HG03159 (cell line): ENCODE measurements at regions not wholly inside any gene's neighbourhood (a gene's known extent, or its start where the extent isn't known, plus 50 kb on each side); places are given as distances from the start of the nearest gene placed in this dataset.

Source experiments
- ATAC-seq: cut with Tn5 transposase; IDR thresholded peaks from one replicate; pipeline ENCODE4 v1.9.1; 2021; ENCODE audit warnings: mild to moderate bottlenecking, moderate library complexity; ENCODE audit not compliant: unreplicated experiment

DNA sequence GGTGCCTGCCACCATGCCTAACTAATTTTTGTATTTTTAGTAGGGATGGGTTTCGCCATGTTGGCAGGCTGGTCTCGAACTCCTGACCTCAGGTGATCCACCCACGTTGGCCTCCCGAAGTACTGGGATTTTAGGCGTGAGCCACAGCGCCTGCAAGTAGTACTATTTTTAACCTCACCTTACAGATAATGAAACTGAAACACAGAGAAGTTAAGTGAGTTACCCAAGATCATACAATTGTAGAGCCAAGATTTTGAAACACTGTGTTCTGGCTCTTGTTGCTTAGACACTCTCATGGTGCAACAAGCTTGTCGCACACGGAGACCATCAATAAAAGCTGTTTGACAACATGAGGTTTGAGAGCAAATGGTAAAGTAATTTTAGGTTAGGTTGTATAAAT is 159.1 kb upstream of the LMNTD1 start:
- ATAC-seq = peak; percentile 52

GRCh38 chr12:25713264-25713663 is 160.2 kb upstream of the LMNTD1 start:
- peak; percentile 99 for ATAC-seq

GRCh38 chr12:25714198-25714984 is 161.3 kb upstream of the LMNTD1 start:
- no peak for ATAC-seq

- no peak for ATAC-seq
These were observed 162.0 kb upstream of the LMNTD1 start for GRCh38 chr12:25715102-25715501.

- no peak for ATAC-seq
These were observed 163.8 kb upstream of the LMNTD1 start for GRCh38 chr12:25716842-25717241.

DNA sequence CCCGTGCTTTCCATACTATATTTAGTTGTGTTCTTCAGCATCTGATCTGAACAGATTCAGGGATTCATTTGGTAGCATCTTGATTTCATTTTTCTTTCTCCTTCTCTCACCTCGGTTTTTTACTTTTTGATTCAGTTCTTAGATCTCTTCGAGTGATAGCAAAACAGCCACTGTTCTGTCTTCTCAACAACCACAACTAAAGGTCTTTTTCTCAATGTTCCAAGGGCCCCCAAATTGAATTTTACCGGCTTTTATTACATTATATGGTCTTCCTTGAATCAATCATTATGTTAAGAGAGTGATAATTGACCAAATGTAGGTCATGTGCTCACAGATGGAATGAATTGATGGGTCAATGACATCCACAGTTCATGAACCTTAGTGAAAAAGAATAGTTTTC is 164.5 kb upstream of the LMNTD1 start:
- ATAC-seq = no peak

- no peak for ATAC-seq
These were observed 165.1 kb upstream of the LMNTD1 start for GRCh38 chr12:25718081-25718731.

DNA sequence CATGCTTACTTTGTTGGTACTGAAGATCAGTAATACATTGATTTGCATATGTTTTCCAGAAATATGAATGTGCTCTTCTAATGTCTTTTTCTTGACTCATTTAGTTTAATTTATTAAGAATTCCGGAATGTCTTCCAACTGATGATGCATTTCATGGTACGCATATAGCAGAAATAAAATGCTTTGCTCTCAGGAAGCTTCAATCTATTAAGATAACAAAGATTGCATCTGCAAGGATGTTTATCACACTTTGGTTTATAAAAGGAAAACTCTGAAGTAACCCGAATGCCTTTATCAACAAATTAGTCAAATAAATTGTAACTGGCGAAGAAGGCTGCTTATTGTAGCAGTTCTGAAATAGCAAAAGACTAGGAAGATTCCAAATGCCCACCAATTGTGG is 166.4 kb upstream of the LMNTD1 start:
- ATAC-seq = no peak

DNA sequence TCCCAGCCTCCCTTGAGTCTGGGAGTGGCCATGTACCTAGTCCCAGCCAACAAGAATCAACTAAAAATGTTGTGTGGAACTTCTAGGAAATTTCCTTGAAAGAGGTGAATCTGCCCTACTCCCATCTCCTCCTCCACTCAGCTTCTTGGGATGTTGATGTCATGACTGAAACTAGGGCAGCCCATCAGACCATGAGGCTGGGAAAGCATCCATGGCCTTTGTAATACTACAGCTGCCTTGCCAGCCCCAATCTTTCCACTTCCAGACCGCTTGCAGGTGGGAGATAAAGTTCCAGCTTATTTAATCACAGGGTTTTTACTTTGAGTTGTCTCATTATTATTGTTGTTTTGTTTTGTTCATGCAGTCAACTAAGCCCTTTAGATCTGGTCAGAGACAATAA is 170.3 kb upstream of the LMNTD1 start:
- ATAC-seq = no peak

DNA sequence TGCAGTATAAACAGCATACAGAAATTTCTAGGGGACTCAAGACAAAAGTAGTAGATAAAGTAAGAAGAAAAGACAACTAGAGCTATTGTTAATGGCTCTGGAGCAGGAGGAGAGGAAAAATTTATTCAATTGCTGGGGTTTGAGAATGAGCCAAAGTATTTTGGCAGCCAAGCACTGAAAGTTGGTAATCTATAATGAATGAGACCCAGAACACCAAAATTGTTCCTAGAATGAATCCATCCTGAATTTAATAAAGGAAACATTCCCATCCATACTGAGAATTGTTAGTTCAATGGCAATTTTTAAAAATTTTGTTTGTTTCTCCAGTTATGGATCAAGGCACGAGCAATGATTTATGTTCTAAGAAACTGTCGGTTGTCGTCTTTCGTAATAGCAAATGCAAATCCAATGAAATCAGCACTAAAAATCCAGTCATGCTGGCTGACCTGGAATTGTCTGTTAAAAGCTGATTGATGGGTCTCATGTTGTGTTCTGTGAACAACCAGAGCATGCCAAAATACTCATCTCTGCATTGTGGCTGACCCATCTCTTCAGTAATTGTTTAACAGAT is 170.9 kb upstream of the LMNTD1 start:
- no peak for ATAC-seq

- ATAC-seq = no peak
These were observed 172.4 kb upstream of the LMNTD1 start for GRCh38 chr12:25725470-25725869.

GRCh38 chr12:25725931-25726330 is 172.8 kb upstream of the LMNTD1 start:
- no peak for ATAC-seq

DNA sequence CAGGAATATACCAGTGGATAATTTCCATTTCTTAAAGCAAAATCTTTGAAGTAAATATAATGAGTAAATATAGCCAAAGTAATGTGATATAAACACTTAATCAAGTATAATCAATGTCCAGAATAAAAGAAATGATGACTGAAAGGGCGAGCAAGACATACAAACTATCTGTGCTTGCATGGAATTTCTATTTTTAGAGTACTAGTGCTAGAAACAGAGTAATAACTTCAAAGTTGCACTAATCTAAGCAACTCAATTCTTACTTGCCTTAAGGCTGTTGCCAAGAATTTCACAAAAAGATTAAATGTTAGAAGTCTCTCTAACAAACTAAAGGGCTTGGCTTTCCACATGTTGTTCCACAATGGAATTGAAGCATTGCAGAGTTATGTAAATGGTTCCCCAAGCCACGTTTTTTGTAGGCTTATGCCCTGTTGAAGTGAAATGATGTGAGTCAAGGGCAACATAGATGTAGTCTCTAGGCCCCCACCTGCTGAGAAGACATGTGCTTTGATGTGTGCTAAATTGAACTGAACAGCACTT is 175.0 kb upstream of the LMNTD1 start:
- ATAC-seq = no peak

- no peak for ATAC-seq
These were observed 177.6 kb upstream of the LMNTD1 start for GRCh38 chr12:25730489-25731349.

- ATAC-seq = no peak
These were observed 180.5 kb upstream of the LMNTD1 start for GRCh38 chr12:25733541-25733940.

DNA sequence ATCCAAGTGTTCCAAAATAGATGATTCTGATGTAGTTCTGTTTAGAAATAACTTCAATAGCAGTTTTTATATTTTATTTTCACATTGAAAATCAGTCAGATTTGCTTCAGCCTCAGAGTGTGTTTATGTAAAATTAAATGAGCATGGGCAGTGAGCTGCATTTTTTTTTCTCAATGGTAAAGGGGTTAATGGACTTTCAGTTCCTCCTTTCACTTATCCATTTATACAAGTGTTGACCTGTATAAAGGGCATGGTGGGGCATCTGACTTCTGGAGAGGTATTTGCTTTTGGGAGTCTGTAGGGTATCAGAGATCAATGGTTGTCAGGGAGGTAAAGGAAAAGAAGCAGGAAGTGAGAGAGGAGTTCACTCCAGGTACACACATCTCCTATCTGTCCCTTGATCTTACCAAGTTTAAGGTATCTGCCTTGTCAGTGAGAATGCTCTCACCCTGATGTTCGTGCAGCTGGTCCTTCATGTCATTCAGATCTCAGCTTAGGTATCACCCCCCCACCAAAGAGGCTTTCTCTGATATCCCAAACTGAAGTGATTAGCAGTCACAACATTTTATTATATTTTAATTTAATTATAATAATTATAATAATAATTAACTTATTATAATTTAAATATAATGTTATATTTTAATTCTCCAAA is 181.6 kb upstream of the LMNTD1 start:
- peak; percentile 85 for ATAC-seq

GRCh38 chr12:25740617-25741016 is 187.5 kb upstream of the LMNTD1 start:
- no peak for ATAC-seq

GRCh38 chr12:25741917-25742316 is 188.8 kb upstream of the LMNTD1 start:
- no peak for ATAC-seq

DNA sequence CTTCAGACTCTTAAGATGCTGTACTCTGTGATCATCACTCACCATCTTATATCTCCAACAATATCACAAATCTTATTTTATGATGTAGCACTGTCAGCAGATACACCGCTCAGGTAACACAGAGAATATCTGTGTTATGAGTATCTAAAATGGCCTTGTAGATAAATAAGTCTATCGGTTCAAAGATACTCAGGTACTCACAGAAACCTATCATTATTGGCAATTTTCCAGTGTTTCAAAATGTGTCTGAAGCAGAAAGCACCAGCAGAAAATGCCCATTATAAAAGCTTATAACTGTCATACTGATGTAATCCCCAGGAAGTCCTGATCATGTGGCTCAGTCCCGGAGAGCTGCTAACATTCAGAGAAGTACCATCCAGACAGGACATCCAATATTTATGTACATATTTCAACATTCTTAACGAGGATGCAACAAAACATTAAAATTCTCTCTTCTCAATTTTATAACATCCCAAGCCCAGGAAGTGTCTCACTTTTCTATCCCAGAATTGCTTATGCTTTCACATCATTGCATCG is 190.7 kb upstream of the LMNTD1 start:
- ATAC-seq = no peak

DNA sequence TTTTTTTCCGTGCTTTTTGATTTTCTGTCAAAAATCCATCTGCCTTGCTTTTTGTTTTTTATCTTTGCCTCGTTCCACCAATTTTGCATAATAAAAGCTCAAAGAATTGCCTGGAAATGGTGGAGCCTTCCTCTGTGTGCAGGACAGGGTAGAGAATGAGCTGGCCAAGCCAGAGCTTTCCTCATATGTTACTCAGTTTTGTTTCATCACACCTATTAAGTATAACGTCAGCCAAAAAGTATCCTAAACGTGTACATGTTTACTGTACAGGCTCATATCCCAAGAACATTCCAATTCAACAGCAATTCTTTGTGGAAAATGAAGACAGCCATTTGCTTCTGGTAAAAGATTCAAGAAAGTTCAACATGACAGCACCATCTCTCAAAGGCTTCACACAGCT is 191.2 kb upstream of the LMNTD1 start:
- ATAC-seq = no peak
